Stimulated activated naive B cell treated with anti-CD40 and anti-IgM and Interleukin-4, amounts not matched to agents 10 μg/mL and 1 μg/mL and 100 μg/mL, for 72 hours (primary cell): ENCODE measurements at regions not wholly inside any gene's neighbourhood (a gene's known extent, or its start where the extent isn't known, plus 50 kb on each side); places are given as distances from the start of the nearest gene placed in this dataset.

Experiments used
- ATAC-seq, 2 donors: fragments of 150-1000 bp; cut with Tn5 transposase; replicated peaks; 2 replicates each; pipeline ENCODE4 v1.10.0; 2021; ENCODE audit warnings: moderate library complexity in 1 of 2
- DNase-seq: peaks from one replicate; pipeline ENCODE4 v3.0.0; 2021
- H3K27ac Mint-ChIP-seq: one replicate; pipeline ENCODE4 v1.8.0; 2022; ENCODE audit warnings: mild to moderate bottlenecking, mixed read lengths
- H3K27me3 Mint-ChIP-seq, 2 donors: one replicate each; pipeline ENCODE4 v1.8.0; 2022; ENCODE audit warnings: mixed read lengths in 2 of 2
- H3K36me3 Mint-ChIP-seq, 2 donors: one replicate each; pipeline ENCODE4 v1.8.0; 2022; ENCODE audit warnings: mixed read lengths in 2 of 2, mild to moderate bottlenecking in 1 of 2
- H3K4me1 Mint-ChIP-seq, 2 donors: one replicate each; pipeline ENCODE4 v1.8.0; 2022; ENCODE audit warnings: mixed read lengths in 2 of 2, mild to moderate bottlenecking in 1 of 2
- H3K4me3 Mint-ChIP-seq, 2 donors: one replicate each; pipeline ENCODE4 v1.8.0; 2022; ENCODE audit warnings: mild to moderate bottlenecking in 2 of 2, mixed read lengths in 2 of 2, moderate library complexity in 1 of 2
- H3K9me3 Mint-ChIP-seq, 2 donors: one replicate each; pipeline ENCODE4 v1.8.0; 2022; ENCODE audit warnings: mixed read lengths in 2 of 2, mild to moderate bottlenecking in 1 of 2

- Mint-ChIP-seq H3K9me3 (peaks cover 12 to 20% of the 10 kb centered on the region in 2 donors), H3K27me3 (no peaks in the 10 kb centered on the region), H3K4me3 (no peak overlapping the region), H3K4me1 (no peaks in the 10 kb centered on the region), H3K36me3 (no peaks in the 10 kb centered on the region), H3K27ac (no peak overlapping the region)
- ATAC-seq = no peak
- DNase-seq = no peak
Observed at GRCh38 chr9:11402621-11403020, 789.8 kb upstream of the PTPRD start.

GRCh38 chr9:11414241-11414640 lies 801.4 kb upstream of the PTPRD start:
- DNase-seq (no peak), ATAC-seq (no peak)
- Mint-ChIP-seq H3K4me1 (no peaks in the 10 kb centered on the region), H3K36me3 (no peaks in the 10 kb centered on the region), H3K27ac (no peak overlapping the region), H3K27me3 (no peaks in the 10 kb centered on the region), H3K9me3 (peaks cover 0 to 3% of the 10 kb centered on the region in 2 donors), H3K4me3 (no peak overlapping the region)

- DNase-seq (no peak), ATAC-seq (no peak)
- no peaks in the 10 kb centered on the region for H3K27me3 Mint-ChIP-seq
- H3K27ac Mint-ChIP-seq = no peak overlapping the region
- peaks cover 0 to 3% of the 10 kb centered on the region in 2 donors for H3K9me3 Mint-ChIP-seq
- no peaks in the 10 kb centered on the region for H3K36me3 Mint-ChIP-seq
- no peaks in the 10 kb centered on the region for H3K4me1 Mint-ChIP-seq
- no peak overlapping the region for H3K4me3 Mint-ChIP-seq
Observed at GRCh38 chr9:11417782-11418181, 805.0 kb upstream of the PTPRD start.

GRCh38 chr9:11431490-11431889 lies 818.7 kb upstream of the PTPRD start:
- Mint-ChIP-seq H3K4me3 (no peak overlapping the region), H3K9me3 (peaks cover 3 to 5% of the 10 kb centered on the region in 2 donors), H3K4me1 (no peaks in the 10 kb centered on the region), H3K27me3 (no peaks in the 10 kb centered on the region), H3K36me3 (no peaks in the 10 kb centered on the region), H3K27ac (no peak overlapping the region)
- ATAC-seq (no peak), DNase-seq (no peak)

- no peaks in the 10 kb centered on the region for H3K4me1 Mint-ChIP-seq
- DNase-seq (no peak), ATAC-seq (no peak)
- no peak overlapping the region for H3K4me3 Mint-ChIP-seq
- H3K27ac Mint-ChIP-seq = no peak overlapping the region
- no peaks in the 10 kb centered on the region for H3K27me3 Mint-ChIP-seq
- H3K9me3 Mint-ChIP-seq = peaks cover 2 to 5% of the 10 kb centered on the region in 2 donors
- no peaks in the 10 kb centered on the region for H3K36me3 Mint-ChIP-seq
Observed at GRCh38 chr9:11432361-11432760, 819.6 kb upstream of the PTPRD start.

DNA sequence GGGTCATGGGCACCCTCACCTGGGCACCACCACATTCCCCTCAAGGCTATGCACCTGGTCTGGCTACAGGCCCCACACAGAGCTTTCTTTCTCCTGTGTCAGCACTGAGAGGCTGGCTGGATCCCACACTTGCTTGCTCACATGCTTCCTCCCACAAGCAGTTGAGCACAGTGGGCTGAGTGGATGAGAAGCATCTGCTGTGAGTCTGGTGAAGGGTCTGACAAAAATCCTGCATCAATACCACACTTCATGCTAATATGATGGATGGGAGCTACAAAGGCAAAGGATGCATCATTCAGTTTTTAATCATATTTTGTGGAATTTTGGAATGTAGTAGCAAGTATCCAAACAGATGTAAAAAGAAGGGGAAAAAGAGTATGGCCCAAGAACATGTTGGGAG lies 830.8 kb upstream of the PTPRD start:
- Mint-ChIP-seq H3K4me3 (no peak overlapping the region), H3K9me3 (peaks cover 5 to 7% of the 10 kb centered on the region in 2 donors), H3K27me3 (no peaks in the 10 kb centered on the region), H3K4me1 (no peaks in the 10 kb centered on the region), H3K27ac (no peak overlapping the region), H3K36me3 (no peaks in the 10 kb centered on the region)
- ATAC-seq (no peak), DNase-seq (no peak)

DNA sequence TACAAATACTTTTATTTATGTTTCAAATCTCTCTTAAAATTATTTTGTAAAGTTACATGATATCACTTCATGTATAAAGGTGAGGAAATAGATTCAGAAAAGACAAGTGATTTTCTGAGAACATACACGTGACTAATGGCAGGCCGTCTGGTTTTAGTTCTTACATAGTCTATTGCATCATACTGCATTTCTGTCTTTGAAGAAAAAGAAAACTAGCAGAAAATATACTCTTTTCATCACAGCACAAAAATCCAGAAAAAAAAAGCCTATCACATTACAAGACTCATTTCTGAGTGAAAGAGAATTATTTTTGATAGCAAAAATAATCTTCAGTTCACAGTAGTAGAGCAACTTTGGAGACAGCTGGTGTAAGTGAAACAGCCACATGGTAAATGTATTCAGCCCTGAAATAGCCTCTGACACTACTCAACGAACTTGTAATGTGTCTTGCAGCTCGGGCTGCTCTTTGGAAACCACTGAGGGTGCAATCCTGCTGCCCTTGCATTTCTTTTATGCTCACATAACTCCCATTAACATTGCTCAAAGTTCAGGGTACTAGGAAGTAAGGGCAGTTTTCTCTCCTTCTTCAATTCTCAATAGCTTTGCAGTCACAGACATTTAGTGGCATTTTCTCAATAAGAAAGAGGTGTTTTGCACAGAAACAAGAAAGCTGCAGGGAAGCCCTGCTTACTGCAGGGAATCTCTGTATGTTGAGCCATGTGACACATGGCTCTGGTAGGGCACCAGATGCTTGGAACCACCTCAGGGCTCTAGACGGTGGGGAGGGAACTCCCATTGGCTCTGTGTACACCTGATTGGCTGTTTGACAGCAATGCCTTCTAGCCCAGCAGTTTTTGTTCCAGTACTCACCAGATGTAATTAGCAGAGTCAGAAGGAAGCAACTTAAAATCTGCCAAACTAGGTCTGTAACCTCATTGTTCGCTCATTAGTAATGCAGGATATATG lies 845.3 kb upstream of the PTPRD start:
- Mint-ChIP-seq H3K4me1 (no peaks in the 10 kb centered on the region), H3K9me3 (peaks cover 0 to 3% of the 10 kb centered on the region in 2 donors), H3K27me3 (no peaks in the 10 kb centered on the region), H3K36me3 (no peaks in the 10 kb centered on the region), H3K4me3 (no peak overlapping the region), H3K27ac (no peak overlapping the region)
- ATAC-seq = no peak
- no peak for DNase-seq

GRCh38 chr9:11469745-11470144 lies 856.9 kb upstream of the PTPRD start:
- H3K4me1 Mint-ChIP-seq = no peaks in the 10 kb centered on the region
- H3K9me3 Mint-ChIP-seq = no peaks in the 10 kb centered on the region
- DNase-seq (no peak), ATAC-seq (no peak)
- no peaks in the 10 kb centered on the region for H3K36me3 Mint-ChIP-seq
- H3K27me3 Mint-ChIP-seq = no peaks in the 10 kb centered on the region
- no peak overlapping the region for H3K4me3 Mint-ChIP-seq
- H3K27ac Mint-ChIP-seq = no peak overlapping the region

DNA sequence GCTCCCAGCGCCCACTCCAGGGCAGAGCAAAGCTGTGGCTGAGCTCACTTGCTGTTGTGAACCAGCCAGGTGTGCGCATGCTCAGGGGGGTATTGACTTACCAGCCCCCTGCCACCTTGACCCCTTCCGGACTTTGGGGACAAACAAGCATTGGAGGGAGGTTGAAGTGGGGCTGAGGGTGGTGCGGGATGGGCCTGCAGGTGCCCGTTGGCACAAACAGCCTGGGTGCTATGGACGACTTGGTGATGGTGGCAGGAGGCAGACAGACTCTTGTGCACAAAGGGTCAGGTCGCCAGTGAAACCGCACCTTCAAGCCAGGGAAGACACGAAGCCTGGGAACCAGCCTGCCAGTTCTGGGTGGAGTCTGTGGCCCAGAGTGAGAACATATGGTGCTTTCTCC lies 858.5 kb upstream of the PTPRD start:
- Mint-ChIP-seq H3K27ac (no peak overlapping the region), H3K4me1 (no peaks in the 10 kb centered on the region), H3K27me3 (no peaks in the 10 kb centered on the region), H3K9me3 (no peaks in the 10 kb centered on the region), H3K36me3 (no peaks in the 10 kb centered on the region), H3K4me3 (no peak overlapping the region)
- DNase-seq (no peak), ATAC-seq (no peak)

DNA sequence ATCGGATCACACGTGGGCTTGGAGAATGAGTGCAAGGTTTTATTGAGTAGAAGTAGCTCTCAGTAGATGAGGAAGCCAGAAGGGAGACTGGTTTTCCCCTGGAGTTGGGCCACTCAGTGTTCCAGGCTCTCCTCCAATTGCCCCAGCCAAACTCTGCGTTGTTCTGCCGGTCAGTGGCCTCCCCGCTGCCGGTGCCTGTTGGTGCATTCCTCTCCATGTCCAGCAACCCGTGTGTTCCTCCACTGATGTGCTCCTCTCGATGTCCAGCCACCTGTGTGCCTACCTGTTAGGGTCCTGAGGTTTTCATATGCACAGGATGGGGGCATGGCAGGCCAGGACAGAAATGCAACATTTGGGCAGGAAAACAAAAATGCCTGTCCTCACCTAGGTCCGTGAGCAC lies 888.0 kb upstream of the PTPRD start:
- Mint-ChIP-seq H3K36me3 (no peaks in the 10 kb centered on the region), H3K27me3 (no peaks in the 10 kb centered on the region), H3K9me3 (peaks cover 8 to 11% of the 10 kb centered on the region in 2 donors), H3K4me3 (no peak overlapping the region), H3K27ac (no peak overlapping the region), H3K4me1 (no peaks in the 10 kb centered on the region)
- DNase-seq = no peak
- ATAC-seq = no peak

- Mint-ChIP-seq H3K27ac (no peak overlapping the region), H3K4me3 (no peak overlapping the region), H3K4me1 (no peaks in the 10 kb centered on the region), H3K36me3 (no peaks in the 10 kb centered on the region), H3K27me3 (no peaks in the 10 kb centered on the region), H3K9me3 (peaks cover 5 to 10% of the 10 kb centered on the region in 2 donors)
- ATAC-seq = no peak
- no peak for DNase-seq
Observed at GRCh38 chr9:11506980-11507379, 894.2 kb upstream of the PTPRD start.

DNA sequence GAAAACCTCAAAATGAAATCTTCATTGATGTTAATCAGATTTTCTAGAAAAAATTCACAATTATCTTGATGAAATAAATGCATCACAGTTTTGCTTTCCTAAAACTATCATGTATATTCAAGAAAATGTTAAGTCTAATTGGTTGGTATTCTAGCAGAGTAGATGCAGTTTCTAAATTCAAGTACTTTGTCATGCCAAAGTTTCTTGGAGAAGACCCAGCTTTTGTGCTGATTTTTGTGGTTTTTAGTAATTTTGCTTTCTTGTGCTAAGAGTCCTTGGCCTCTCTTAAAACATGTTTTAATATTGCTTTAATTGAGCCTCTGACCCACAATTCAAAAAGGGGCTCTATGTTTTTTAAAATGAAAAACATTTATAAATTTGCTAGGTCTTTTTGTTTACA lies 924.8 kb upstream of the PTPRD start:
- no peaks in the 10 kb centered on the region for H3K27me3 Mint-ChIP-seq
- H3K27ac Mint-ChIP-seq = no peak overlapping the region
- H3K4me3 Mint-ChIP-seq = no peak overlapping the region
- H3K9me3 Mint-ChIP-seq = no peaks in the 10 kb centered on the region
- no peaks in the 10 kb centered on the region for H3K36me3 Mint-ChIP-seq
- DNase-seq = no peak
- no peaks in the 10 kb centered on the region for H3K4me1 Mint-ChIP-seq
- no peak for ATAC-seq

GRCh38 chr9:11542781-11543180 lies 930.0 kb upstream of the PTPRD start:
- Mint-ChIP-seq H3K27me3 (no peaks in the 10 kb centered on the region), H3K4me1 (no peaks in the 10 kb centered on the region), H3K4me3 (no peak overlapping the region), H3K36me3 (no peaks in the 10 kb centered on the region), H3K27ac (no peak overlapping the region), H3K9me3 (no peaks in the 10 kb centered on the region)
- DNase-seq (no peak), ATAC-seq (no peak)

GRCh38 chr9:11546231-11546630 lies 933.4 kb upstream of the PTPRD start:
- no peaks in the 10 kb centered on the region for H3K36me3 Mint-ChIP-seq
- ATAC-seq (no peak), DNase-seq (no peak)
- no peak overlapping the region for H3K27ac Mint-ChIP-seq
- H3K4me1 Mint-ChIP-seq = no peaks in the 10 kb centered on the region
- H3K27me3 Mint-ChIP-seq = no peaks in the 10 kb centered on the region
- no peak overlapping the region for H3K4me3 Mint-ChIP-seq
- no peaks in the 10 kb centered on the region for H3K9me3 Mint-ChIP-seq

GRCh38 chr9:11549311-11549794 lies 936.6 kb upstream of the PTPRD start:
- peaks cover 2 to 6% of the 10 kb centered on the region in 2 donors for H3K9me3 Mint-ChIP-seq

More at GRCh38 chr9:11549311-11549794, 936.6 kb upstream of the PTPRD start:
- ATAC-seq (no peak), DNase-seq (no peak)
- Mint-ChIP-seq H3K27me3 (no peaks in the 10 kb centered on the region), H3K4me3 (no peak overlapping the region), H3K36me3 (no peaks in the 10 kb centered on the region), H3K4me1 (no peaks in the 10 kb centered on the region), H3K27ac (no peak overlapping the region)
